GM03348 (cell line): ENCODE measurements at regions not wholly inside any gene's neighbourhood (a gene's known extent, or its start where the extent isn't known, plus 50 kb on each side); places are given as distances from the start of the nearest gene placed in this dataset.

Experiments used
- DNase-seq: peaks from one replicate; pipeline ENCODE4 v3.0.0; 2012; ENCODE audit warnings: low spot score

DNA sequence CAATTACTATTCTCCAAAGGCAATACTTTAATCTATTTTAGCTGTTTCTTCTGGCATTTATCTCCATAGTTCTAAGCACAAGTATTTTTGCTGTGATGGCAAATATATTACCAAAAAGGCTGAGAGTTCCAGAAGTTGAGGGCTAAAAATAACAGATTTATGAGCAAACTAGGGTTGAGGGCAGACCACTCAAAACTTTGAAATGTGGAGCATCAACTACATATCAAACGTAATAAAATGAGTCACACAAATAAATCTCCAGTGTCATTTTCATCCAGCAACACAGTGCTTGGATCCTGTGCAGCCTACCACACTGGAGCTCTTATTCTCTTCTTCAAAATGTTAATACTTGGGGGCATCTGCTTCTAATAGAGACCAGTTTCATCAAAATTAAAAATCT is 163.9 kb downstream of the HS3ST1 start:
- DNase-seq: no peak

GRCh38 chr4:11264346-11264745 is 164.3 kb downstream of the HS3ST1 start:
- DNase-seq: no peak

- DNase-seq: no peak
Measured at GRCh38 chr4:11263208-11263607, 165.5 kb downstream of the HS3ST1 start.

DNA sequence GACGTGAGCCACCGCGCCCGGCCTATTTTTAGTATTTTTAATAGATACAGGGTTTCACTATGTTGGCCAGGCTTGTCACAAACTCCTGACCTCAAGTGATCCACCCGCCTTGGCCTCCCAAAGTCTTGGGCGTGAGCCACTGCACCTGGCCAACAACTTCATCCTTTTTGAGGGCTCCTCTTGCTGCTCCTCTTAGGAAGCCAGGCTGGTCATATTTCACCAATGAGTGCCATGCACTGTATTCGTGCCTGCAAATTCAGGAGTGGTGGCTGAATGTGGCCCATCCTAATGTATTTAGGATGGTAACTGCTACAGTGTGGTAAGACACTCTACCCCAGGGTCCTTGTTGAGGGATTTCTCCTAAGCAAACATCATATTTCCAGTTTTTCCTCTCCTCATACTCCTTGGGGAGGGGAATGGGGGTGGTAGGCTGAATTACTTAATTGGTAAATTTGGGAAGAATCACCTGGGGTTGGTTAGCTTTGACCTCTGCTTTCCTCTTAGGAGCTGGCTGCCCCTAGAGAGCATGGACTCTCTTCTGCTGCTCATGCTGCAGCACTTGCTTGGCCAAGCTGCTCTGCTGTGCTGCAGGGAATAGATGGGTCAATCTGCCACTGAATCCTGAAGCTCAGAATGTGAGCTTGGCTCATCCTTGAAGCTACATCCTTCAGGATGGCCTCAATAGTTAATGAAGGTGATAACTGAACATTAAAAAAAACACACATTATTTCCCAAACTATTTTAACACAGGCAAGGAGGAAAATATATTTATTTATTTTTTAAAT is 167.4 kb downstream of the HS3ST1 start:
- no peak for DNase-seq

DNA sequence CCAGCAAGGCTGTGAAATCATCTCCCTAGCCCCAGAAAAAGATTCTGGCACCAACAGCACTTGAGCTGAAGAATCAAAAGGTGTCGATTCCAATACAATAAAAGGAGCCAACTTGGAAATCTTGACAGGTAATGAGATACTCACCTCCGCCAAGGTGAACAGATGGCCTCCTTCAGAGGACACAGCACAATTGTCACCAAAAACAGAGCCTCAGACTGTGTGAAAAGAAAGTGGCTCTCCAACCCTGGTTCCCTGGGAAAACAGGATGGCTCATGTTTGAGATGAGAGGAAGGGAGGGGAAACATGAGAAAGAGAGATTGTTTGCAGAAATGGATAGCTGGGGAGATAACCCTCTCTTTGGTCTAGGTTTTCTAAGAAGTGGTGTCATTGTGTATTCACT is 168.9 kb downstream of the HS3ST1 start:
- DNase-seq: no peak

- no peak for DNase-seq
Measured at GRCh38 chr4:11252149-11252548, 176.5 kb downstream of the HS3ST1 start.

GRCh38 chr4:11250510-11250909 is 178.2 kb downstream of the HS3ST1 start:
- no peak for DNase-seq

GRCh38 chr4:11232015-11232414 is 196.7 kb downstream of the HS3ST1 start:
- no peak for DNase-seq

DNA sequence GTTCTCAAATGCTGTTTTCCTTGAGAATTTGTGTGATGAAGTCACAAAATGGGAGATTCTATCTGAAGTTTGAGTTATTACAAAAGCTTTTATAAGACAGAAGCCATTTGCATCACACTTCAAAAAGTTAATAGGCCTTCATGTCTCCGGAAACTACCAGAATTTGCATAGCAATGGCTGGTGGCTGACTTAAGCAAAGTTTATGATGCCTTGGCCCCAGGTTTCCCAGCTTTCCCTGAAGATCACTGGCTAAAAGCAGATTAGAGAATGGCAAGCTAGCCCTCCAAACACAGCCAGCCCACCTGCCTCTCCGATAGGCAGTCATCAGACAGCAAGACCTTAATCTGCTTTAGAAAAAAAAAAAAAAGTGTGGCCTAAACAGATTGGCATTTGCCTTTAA is 197.8 kb downstream of the HS3ST1 start:
- DNase-seq: no peak

DNA sequence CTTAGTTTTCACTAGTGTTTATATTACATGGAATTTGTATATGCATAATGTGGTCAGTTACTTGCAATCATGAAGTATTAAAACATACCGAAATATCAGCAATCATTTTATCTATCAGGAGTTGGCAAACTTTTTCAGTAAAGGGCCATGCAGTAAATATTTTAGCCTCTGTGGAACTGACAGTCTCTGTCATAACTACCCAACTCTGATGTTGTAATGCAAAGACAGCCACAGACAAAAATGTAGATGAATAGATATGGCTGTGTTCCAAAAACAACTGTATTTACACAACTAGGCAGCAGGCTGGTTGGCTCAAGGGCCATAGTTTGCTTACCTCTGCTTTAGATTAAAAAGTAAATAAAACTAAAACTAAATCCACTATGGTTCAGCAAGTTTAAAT is 200.2 kb downstream of the HS3ST1 start:
- DNase-seq: no peak

DNA sequence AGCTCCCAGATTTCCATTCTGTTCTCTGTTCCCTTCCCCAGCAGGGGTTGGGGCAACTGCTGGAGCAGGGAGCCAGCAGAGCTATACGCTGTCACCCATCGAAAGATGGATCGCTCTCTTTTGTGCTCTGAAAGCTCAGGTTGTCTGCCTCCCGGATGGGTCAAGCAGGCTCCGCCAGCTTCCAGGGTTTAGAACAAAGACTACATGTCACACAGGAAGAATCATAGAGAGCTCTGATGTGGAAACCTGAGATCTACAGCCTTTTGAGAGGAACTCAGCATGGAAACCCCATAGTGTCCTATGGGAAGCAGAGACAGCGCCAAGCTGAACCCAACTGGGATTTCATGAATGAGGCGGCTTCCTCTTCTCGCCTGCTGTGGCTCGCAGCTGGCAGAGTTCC is 205.4 kb downstream of the HS3ST1 start:
- DNase-seq: no peak

GRCh38 chr4:11218692-11219091 is 210.0 kb downstream of the HS3ST1 start:
- DNase-seq: no peak

DNA sequence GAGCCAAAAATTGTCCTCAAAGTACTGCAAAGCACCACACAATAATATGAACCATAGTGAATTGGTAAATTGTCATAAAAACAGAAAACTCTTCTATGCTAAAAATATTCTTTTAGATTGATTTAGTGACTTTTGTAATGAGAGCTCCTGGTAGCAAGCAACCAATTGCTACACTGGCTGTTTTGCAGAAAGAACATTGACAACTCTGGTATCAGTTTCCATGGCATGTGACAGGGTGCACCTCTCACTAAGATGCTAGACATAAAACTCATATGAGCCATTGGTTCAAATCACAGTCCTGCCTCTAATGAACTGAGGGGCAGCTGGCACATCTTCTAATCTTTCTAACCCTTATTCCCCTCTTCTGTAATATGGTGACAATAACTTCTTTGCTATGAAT is 212.2 kb downstream of the HS3ST1 start:
- DNase-seq: no peak

DNA sequence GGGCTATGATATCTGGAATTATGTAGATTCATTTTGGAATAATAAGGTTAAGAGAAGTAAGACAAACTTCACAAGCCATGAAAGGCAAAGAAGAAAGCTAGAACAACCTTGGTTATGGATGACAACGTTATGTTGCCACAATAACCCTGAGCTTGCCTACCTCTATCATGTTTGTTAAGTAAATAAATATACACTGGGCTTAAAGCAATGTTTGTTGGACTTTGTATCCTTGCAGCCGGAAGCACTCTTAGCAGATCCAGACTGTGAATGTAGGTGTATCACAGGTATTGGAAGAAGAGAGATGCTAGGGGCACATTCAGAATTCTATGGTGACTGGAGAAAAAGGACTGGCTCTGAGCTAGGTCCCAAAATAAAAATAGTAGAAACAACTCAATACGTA is 214.4 kb downstream of the HS3ST1 start:
- DNase-seq: no peak

- DNase-seq: no peak
Measured at GRCh38 chr4:11209826-11210225, 218.9 kb downstream of the HS3ST1 start.

DNA sequence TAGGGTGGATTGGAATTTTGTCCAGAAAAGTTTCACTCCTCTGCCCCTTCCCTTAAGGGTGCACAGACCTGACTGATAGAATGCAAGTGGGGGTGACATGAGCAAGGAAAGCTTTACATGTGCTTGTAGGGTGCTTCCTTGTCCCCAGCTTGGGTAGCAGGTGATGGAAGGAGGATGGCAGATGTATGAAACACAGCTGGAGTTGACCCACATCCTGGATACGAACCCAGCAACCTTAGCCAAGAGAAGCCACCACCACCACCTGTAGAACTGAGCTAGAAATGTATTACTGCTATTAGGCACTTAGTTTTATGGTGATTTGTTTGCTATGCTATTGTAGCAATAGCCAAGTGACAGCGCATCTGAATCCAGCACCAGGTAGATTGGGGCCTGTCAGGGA is 227.4 kb downstream of the HS3ST1 start:
- DNase-seq: no peak

DNA sequence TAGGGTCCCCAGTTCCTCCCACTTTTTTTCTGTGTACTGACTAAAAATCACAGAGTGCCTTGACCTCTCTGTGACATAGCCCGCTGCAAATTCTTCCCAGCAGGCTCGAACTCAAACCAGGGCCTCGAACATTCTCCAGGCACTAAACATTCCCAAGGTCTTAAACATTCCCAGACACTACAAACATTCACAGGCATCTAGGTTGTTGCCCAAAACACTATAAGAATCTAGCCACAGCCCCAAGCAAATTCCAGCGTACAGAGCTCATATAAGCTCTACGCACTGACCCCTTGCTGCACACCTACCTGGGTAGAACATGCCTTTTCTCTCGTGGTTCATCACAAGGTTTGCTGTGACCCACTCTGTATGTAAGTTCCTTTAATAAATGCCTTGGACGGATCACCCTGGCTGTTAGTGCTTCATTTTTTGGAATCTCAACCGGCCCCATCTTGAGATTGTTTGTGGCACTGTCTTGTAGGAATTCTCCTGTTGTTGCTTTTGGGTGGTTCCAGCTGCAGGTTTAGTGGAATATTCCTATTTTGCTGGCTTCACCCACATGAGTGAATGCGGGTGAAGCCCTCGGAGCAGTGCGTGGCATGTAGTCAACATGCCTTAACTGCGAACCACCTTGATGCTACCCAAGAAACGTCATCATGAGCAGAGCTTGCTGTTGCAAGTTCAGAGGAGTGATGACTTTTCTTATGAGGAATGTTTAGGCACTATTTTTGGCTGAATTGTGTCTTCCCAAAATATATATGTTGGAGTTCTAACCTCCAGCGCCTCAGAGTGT is 230.0 kb downstream of the HS3ST1 start:
- no peak for DNase-seq

DNA sequence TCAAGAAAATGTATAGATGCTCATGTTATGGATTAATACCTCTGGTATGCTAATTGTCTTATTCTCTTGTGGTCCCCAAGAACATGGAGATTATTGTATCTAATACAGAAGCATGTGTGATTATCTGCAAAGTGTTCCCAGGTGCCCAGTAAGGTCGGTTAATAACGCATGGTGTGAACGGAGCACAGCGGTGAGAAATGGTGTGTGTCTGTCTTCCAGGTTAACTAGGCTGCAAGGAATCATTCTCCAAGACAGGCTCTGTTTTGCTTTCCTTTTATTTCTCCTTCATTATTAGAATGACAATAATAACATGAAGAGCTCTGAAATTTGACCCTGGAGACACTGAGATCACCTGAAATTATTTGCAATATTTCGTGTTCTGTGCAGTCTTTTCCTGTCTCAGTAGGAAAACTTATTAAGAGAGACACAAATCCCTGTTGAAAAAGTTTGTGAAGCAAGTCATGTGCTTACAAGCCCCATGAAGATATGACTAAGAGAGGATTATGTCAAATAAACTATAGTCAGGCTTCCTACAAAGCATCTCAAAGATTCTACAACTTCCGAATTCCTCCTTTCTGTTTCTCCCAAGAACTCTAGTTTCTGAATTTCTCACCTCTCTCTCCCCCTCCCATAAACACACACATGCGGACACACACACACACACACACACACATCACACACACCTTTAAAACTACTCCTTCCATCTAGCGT is 230.9 kb downstream of the HS3ST1 start:
- no peak for DNase-seq

- no peak for DNase-seq
Measured at GRCh38 chr4:11196927-11197522, 231.7 kb downstream of the HS3ST1 start.

GRCh38 chr4:11194431-11194830 is 234.3 kb downstream of the HS3ST1 start:
- no peak for DNase-seq

- DNase-seq: no peak
Measured at GRCh38 chr4:11189756-11190155, 238.9 kb downstream of the HS3ST1 start.

DNA sequence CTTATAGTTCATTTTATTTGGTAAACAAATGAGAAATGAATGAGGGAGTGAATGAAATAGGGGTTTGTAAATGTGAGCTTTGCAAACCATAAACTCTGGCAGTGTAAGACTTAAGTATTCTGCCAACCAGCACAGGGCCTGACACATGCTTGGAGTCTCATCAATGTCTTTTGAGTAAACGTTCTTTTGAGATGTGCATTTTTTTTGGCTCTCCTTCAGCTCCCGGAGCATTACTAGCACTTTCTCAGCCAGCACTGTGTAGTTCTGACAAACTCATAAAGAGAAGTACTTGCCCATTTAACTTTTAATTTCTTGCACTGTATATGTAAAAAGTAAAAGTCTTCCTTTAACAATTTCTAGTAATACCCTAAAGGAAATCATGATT is 245.3 kb downstream of the HS3ST1 start:
- no peak for DNase-seq
